GM12878 (cell line): ENCODE measurements at regions not wholly inside any gene's neighbourhood (a gene's known extent, or its start where the extent isn't known, plus 50 kb on each side); places are given as distances from the start of the nearest gene placed in this dataset.

Experiments used
- ATF3 ChIP-seq: IDR thresholded peaks from 2 replicates; pipeline ENCODE4 v1.6.1; 2011; ENCODE audit warnings: low read depth, mild to moderate bottlenecking, low read length, moderate library complexity, borderline replicate concordance; ENCODE audit errors: extremely low read depth
- CHD2 ChIP-seq: IDR thresholded peaks from 2 replicates; pipeline ENCODE4 v1.6.1; 2011; ENCODE audit warnings: low read depth, low read length, improper control_type of control experiment, borderline replicate concordance
- CTCF ChIP-seq, 3 experiments: IDR thresholded peaks in 2 of 3; conservative IDR thresholded peaks in 1 of 3; 2 replicates each; pipeline ENCODE4 v1.5.1; 2011; ENCODE audit warnings: low read depth in 3 of 3, low read length in 3 of 3, mild to moderate bottlenecking in 3 of 3, control low read depth in 2 of 3, moderate library complexity in 2 of 3, inconsistent platforms in 1 of 3, mixed read lengths in 1 of 3; ENCODE audit not compliant: control insufficient read depth in 2 of 3, insufficient read depth in 1 of 3; ENCODE audit errors: extremely low read depth in 1 of 3
- E2F4 ChIP-seq: IDR thresholded peaks from 2 replicates; pipeline ENCODE4 v1.6.1; 2012; ENCODE audit warnings: low read depth, low read length, improper control_type of control experiment
- EP300 ChIP-seq, 2 experiments: fragments of 150-350 bp in 1 of 2; IDR thresholded peaks; 2 replicates each; pipeline ENCODE4 v1.6.1; 2011 to 2012; ENCODE audit warnings: low read depth in 2 of 2, low read length in 2 of 2, borderline replicate concordance in 1 of 2, improper control_type of control experiment in 1 of 2, inconsistent platforms in 1 of 2; ENCODE audit not compliant: control insufficient read depth in 1 of 2
- EZH2 ChIP-seq: IDR thresholded peaks from 2 replicates; pipeline ENCODE4 v1.6.1; 2012; ENCODE audit warnings: low read depth, mild to moderate bottlenecking, control low read depth, inconsistent platforms, low read length, borderline replicate concordance; ENCODE audit not compliant: control insufficient read depth
- GABPA ChIP-seq: IDR thresholded peaks from 2 replicates; pipeline ENCODE4 v1.6.1; 2014; ENCODE audit warnings: antibody characterized with exemption, low read depth, mild to moderate bottlenecking, inconsistent platforms
- HDAC6 ChIP-seq: fragments of 200-600 bp; sonication (generic); IDR thresholded peaks from one replicate; pipeline ENCODE4 v1.8.0; 2017; ENCODE audit warnings: antibody characterized with exemption; ENCODE audit not compliant: unreplicated experiment
- KDM1A ChIP-seq: fragments of 200-600 bp; sonication (generic); IDR thresholded peaks from 2 replicates; pipeline ENCODE4 v1.6.1; 2016; ENCODE audit warnings: borderline replicate concordance
- POLR2A ChIP-seq: IDR thresholded peaks from 2 replicates; pipeline ENCODE4 v1.6.1; 2011; ENCODE audit warnings: low read depth, mild to moderate bottlenecking, low read length
- RAD21 ChIP-seq: IDR thresholded peaks from 2 replicates; pipeline ENCODE4 v1.6.1; 2011; ENCODE audit warnings: mild to moderate bottlenecking, low read depth, low read length, moderate library complexity; ENCODE audit not compliant: insufficient read depth
- REST ChIP-seq: IDR thresholded peaks from 2 replicates; pipeline ENCODE4 v1.6.1; 2012; ENCODE audit warnings: mild to moderate bottlenecking, low read depth, low read length
- TAF1 ChIP-seq: IDR thresholded peaks from 2 replicates; pipeline ENCODE4 v1.6.1; 2011; ENCODE audit warnings: mild to moderate bottlenecking, low read depth, low read length, borderline replicate concordance
- TARDBP ChIP-seq: IDR thresholded peaks from 2 replicates; pipeline ENCODE4 v1.6.1; 2016; ENCODE audit warnings: borderline replicate concordance

GRCh38 chr4:189519186-189519585, 421.5 kb upstream of the FRG1 start:
- no peak for TF ChIP-seq POLR2A
- TF ChIP-seq KDM1A, result no peak
- TF ChIP-seq CTCF (IDR thresholded peaks at IDR 0.05 in 2 of 3, conservative IDR thresholded peaks at IDR 0.05 in 1 of 3; ENCODE audit: control insufficient read depth in 2 of 3, extremely low read depth in 1 of 3, insufficient read depth in 1 of 3, low read depth in 3 of 3, low read length in 3 of 3), result no peak
- no peak for TF ChIP-seq CHD2
- TF ChIP-seq RAD21, result no peak
- no peak for TF ChIP-seq EZH2
- TF ChIP-seq GABPA, result no peak
- TF ChIP-seq REST, result no peak
- no peak for TF ChIP-seq TAF1
- no peak for TF ChIP-seq TARDBP
- no peak for TF ChIP-seq EP300 (IDR thresholded peaks at IDR 0.05; ENCODE audit: borderline replicate concordance in 1 of 2, control insufficient read depth in 1 of 2, low read depth in 2 of 2, low read length in 2 of 2)
- no peak for TF ChIP-seq HDAC6
- TF ChIP-seq ATF3, result no peak
- TF ChIP-seq E2F4, result no peak
